ENCODE measurements at regions not wholly inside any gene's neighbourhood (a gene's known extent, or its start where the extent isn't known, plus 50 kb on each side); places are given as distances from the start of the nearest gene placed in this dataset.
A peak's percentile ranks its signal among the peaks of the same experiment; 100 is the strongest.
"Not testable (repeated sequence)": the region's sequence is repeated elsewhere in the genome, so short reads cannot be mapped to it uniquely, and the experiment has no call there.

DNA sequence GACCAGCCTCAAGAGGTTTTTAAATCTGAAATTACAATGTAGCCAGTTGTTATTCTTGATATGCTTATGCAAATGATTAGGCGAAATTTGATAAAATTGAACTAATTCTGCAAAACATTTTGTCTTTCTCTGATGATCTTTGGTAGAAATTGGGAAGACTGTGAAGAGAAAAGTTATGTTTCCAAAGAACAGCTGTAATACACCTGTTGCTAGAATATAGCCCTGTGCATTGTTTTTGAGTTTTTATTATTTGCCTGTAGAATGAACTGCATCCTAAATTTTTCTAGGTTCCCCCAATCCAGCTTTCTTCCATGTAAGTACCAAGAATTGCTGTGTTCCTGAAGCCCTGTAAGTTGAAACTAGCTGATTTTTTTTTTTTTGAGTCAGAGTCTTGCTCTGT is 81.5 kb upstream of the RHOU start:
- H3K4me3 Mint-ChIP-seq = no peak overlapping the region
- peaks cover under 1% of the 10 kb centered on the region for H3K9me3 Mint-ChIP-seq
- H3K36me3 Mint-ChIP-seq = peaks cover under 1% of the 10 kb centered on the region
- peaks cover under 1% of the 10 kb centered on the region for H3K4me1 Mint-ChIP-seq
- H3K27ac Mint-ChIP-seq = no peak overlapping the region
- DNase-seq (ENCODE audit: low spot score in 2 of 2) (no peak), ATAC-seq (ENCODE audit: low read depth) (no peak)
- peaks cover 12% of the 10 kb centered on the region for H3K27me3 Mint-ChIP-seq

DNA sequence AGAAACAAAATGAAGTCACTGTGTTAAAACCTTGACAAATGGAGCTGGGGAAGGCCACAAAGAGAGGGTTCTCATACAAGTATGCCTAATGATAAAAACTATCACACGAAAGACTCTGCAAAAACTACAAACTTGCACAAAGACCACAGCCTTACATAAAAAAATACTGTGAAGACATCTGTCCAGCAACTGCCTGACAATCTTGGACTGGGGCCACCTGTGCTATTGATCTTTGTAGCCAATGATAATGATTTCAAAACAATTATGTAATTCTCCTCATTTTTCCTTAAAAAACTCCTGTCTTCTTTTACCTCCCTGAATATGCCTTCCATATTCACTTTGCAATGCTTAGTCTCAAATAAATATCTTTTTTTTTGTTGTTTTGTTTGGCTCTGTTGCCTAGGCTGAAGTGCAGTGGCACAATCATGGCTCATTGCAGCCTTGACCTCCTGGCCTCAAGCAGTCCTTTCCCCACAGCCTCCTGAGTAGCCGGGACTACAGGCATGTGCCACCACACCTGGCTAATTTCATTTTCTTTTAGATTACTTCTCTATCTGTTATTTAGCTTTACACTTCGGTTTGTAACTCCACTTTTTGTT is 79.4 kb upstream of the RHOU start:
- no peak overlapping the region for H3K27ac Mint-ChIP-seq
- peaks cover 10% of the 10 kb centered on the region for H3K27me3 Mint-ChIP-seq
- no peaks in the 10 kb centered on the region for H3K4me1 Mint-ChIP-seq
- no peak for DNase-seq (ENCODE audit: low spot score in 2 of 2)
- no peak overlapping the region for H3K4me3 Mint-ChIP-seq
- no peaks in the 10 kb centered on the region for H3K9me3 Mint-ChIP-seq
- H3K36me3 Mint-ChIP-seq = no peaks in the 10 kb centered on the region
- ATAC-seq (ENCODE audit: low read depth) = no peak

GRCh38 chr1:228662007-228662689 is 73.1 kb upstream of the RHOU start:
- ATAC-seq (ENCODE audit: low read depth); DNase-seq (ENCODE audit: low spot score in 2 of 2); H3K27ac Mint-ChIP-seq; H3K4me3 Mint-ChIP-seq; H3K27me3 Mint-ChIP-seq; H3K36me3 Mint-ChIP-seq; H3K4me1 Mint-ChIP-seq; H3K9me3 Mint-ChIP-seq: not testable (repeated sequence)

GRCh38 chr1:228664399-228664914 is 70.8 kb upstream of the RHOU start:
- Mint-ChIP-seq H3K27ac (no peak overlapping the region), H3K27me3 (peaks cover 3% of the 10 kb centered on the region), H3K36me3 (no peaks in the 10 kb centered on the region), H3K4me1 (no peaks in the 10 kb centered on the region), H3K4me3 (no peak overlapping the region), H3K9me3 (no peaks in the 10 kb centered on the region)
- DNase-seq (ENCODE audit: low spot score in 2 of 2) (peak; percentile 67 to 77), ATAC-seq (ENCODE audit: low read depth) (peak; percentile 39)

GRCh38 chr1:228666686-228667623 is 68.3 kb upstream of the RHOU start:
- Mint-ChIP-seq H3K27me3 (peaks cover 1% of the 10 kb centered on the region), H3K36me3 (no peaks in the 10 kb centered on the region), H3K4me1 (no peaks in the 10 kb centered on the region), H3K27ac (no peak overlapping the region), H3K9me3 (no peaks in the 10 kb centered on the region), H3K4me3 (no peak overlapping the region)
- no peak for ATAC-seq (ENCODE audit: low read depth)
- DNase-seq (ENCODE audit: low spot score in 2 of 2) = no peak

GRCh38 chr1:228668553-228669241 is 66.6 kb upstream of the RHOU start:
- Mint-ChIP-seq H3K27me3 (peaks cover 1% of the 10 kb centered on the region), H3K36me3 (no peaks in the 10 kb centered on the region), H3K9me3 (no peaks in the 10 kb centered on the region), H3K27ac (no peak overlapping the region), H3K4me3 (no peak overlapping the region), H3K4me1 (no peaks in the 10 kb centered on the region)
- ATAC-seq (ENCODE audit: low read depth) (no peak), DNase-seq (ENCODE audit: low spot score in 2 of 2) (no peak)

GRCh38 chr1:228669242-228669585 is 66.1 kb upstream of the RHOU start:
- H3K27ac Mint-ChIP-seq = no peak overlapping the region
- H3K4me1 Mint-ChIP-seq = no peaks in the 10 kb centered on the region
- no peaks in the 10 kb centered on the region for H3K9me3 Mint-ChIP-seq
- H3K27me3 Mint-ChIP-seq = no peaks in the 10 kb centered on the region
- no peak for ATAC-seq (ENCODE audit: low read depth)
- DNase-seq (ENCODE audit: low spot score in 2 of 2) = no peak
- H3K4me3 Mint-ChIP-seq = no peak overlapping the region
- no peaks in the 10 kb centered on the region for H3K36me3 Mint-ChIP-seq

- not testable (repeated sequence) for H3K36me3 Mint-ChIP-seq; H3K4me3 Mint-ChIP-seq; H3K9me3 Mint-ChIP-seq; ATAC-seq (ENCODE audit: low read depth); H3K4me1 Mint-ChIP-seq; DNase-seq (ENCODE audit: low spot score in 2 of 2); H3K27ac Mint-ChIP-seq
- peaks cover 23% of the 10 kb centered on the region for H3K27me3 Mint-ChIP-seq
These were observed 54.2 kb upstream of the RHOU start for GRCh38 chr1:228681076-228681565.

DNA sequence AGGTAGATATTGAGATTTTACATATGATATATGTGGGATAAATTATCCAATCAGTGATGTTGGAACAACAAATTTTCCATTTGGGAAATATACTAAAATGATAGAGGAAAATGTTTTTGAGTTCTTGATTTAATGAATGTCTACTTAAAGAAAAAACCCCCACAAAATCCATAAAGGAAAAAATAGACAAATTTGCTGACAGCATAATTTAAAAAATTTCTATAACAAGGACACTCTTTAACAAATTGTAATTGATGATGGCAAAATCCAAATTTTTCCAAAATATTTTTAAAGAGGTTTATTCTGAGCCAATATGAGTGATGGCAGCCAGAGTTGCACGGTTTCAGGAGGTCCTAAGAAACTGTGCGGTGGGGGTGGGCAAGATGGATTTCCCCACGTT is 51.9 kb upstream of the RHOU start:
- DNase-seq (ENCODE audit: low spot score in 2 of 2) (no peak), ATAC-seq (ENCODE audit: low read depth) (no peak)
- H3K36me3 Mint-ChIP-seq = no peaks in the 10 kb centered on the region
- H3K27ac Mint-ChIP-seq = no peak overlapping the region
- H3K9me3 Mint-ChIP-seq = no peaks in the 10 kb centered on the region
- H3K4me3 Mint-ChIP-seq = no peak overlapping the region
- H3K4me1 Mint-ChIP-seq = no peaks in the 10 kb centered on the region
- H3K27me3 Mint-ChIP-seq = peaks cover 28% of the 10 kb centered on the region

DNA sequence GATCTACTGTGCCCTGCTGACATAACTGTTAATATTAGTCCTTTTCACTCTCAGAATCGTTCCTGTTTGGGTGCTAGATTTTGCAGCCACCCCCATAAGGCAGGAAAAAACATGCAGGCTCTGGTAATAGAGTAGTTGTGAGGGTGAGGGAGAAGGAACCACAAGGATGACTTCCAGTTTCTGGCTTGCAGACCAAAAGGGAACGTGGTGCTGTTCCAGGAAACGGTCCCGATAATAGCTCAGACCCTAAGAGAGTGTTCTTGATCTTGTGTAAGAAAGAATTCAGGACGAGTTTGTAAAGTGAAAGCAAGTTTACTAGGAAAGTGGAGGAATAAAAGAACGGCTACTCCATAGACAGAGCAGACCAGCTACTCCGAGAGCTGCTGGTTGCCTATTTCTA is 50.7 kb upstream of the RHOU start:
- no peak overlapping the region for H3K27ac Mint-ChIP-seq
- H3K27me3 Mint-ChIP-seq = peaks cover 28% of the 10 kb centered on the region
- ATAC-seq (ENCODE audit: low read depth) (no peak), DNase-seq (ENCODE audit: low spot score in 2 of 2) (no peak)
- H3K36me3 Mint-ChIP-seq = no peaks in the 10 kb centered on the region
- H3K9me3 Mint-ChIP-seq = no peaks in the 10 kb centered on the region
- no peak overlapping the region for H3K4me3 Mint-ChIP-seq
- H3K4me1 Mint-ChIP-seq = no peaks in the 10 kb centered on the region

DNA sequence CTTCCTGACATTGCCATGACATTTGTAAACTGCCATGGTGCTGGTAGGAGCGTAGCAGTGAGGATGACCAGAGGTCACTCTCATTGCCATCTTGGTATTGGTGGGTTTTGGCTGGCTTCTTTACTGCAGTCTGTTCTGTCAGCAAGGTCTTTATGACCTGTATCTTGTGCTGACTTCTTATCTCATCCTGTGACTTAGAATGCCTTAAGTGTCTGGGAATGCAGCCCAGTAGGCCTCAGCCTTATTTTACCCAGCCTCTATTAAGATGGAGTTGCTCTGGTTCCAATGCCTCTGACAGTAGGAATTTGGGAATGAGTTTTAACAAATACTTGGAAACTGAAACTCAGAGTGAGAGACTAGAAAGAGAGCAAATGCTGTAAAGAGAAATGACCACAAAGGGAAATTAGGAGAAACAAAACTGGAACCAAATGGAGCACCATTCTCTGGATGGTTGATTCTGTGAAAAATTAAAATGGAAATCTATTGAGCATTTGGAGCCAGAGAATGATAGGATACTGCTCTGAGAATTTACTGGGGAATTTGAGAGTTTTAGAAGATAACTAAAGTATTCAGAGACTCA is 50.1 kb upstream of the RHOU start:
- H3K9me3 Mint-ChIP-seq = no peaks in the 10 kb centered on the region
- DNase-seq (ENCODE audit: low spot score in 2 of 2) (no peak), ATAC-seq (ENCODE audit: low read depth) (no peak)
- no peaks in the 10 kb centered on the region for H3K36me3 Mint-ChIP-seq
- no peak overlapping the region for H3K27ac Mint-ChIP-seq
- no peaks in the 10 kb centered on the region for H3K4me1 Mint-ChIP-seq
- H3K27me3 Mint-ChIP-seq = peaks cover 26% of the 10 kb centered on the region
- H3K4me3 Mint-ChIP-seq = no peak overlapping the region

Data from memory B cell (primary cell).